ENCODE measurements at regions not wholly inside any gene's neighbourhood (a gene's known extent, or its start where the extent isn't known, plus 50 kb on each side); places are given as distances from the start of the nearest gene placed in this dataset.

DNA sequence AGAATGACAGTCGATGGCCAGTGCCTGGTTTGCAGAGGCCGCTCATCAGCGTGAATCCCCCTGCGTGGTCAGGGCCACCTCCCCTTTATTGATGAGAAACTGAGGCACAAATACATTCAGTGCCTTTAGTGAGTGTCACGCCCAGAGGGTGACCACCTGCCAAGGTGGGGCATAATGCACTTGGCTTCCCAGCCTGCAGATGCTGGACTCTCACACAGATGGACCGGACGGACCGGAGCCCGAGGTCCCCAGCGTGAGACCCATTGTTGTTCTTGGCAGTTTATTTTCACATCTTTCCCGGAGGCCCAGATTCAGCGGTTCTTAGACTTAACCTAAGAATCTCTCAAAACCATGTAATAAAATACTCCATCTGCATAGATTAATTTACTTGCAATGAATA is 74.4 kb downstream of the YTHDF1 start:
- no peak for TF ChIP-seq CTCF (IDR thresholded peaks at IDR 0.05; ENCODE audit: insufficient read depth, low read length, poor library complexity, severe bottlenecking)
- TF ChIP-seq EZH2phosphoT487 (conservative IDR thresholded peaks at IDR 0.05; ENCODE audit: low read length), result no peak
